ENCODE measurements at regions not wholly inside any gene's neighbourhood (a gene's known extent, or its start where the extent isn't known, plus 50 kb on each side); places are given as distances from the start of the nearest gene placed in this dataset.
A peak's percentile ranks its signal among the peaks of the same experiment; 100 is the strongest.
"Not testable (repeated sequence)": the region's sequence is repeated elsewhere in the genome, so short reads cannot be mapped to it uniquely, and the experiment has no call there.

DNA sequence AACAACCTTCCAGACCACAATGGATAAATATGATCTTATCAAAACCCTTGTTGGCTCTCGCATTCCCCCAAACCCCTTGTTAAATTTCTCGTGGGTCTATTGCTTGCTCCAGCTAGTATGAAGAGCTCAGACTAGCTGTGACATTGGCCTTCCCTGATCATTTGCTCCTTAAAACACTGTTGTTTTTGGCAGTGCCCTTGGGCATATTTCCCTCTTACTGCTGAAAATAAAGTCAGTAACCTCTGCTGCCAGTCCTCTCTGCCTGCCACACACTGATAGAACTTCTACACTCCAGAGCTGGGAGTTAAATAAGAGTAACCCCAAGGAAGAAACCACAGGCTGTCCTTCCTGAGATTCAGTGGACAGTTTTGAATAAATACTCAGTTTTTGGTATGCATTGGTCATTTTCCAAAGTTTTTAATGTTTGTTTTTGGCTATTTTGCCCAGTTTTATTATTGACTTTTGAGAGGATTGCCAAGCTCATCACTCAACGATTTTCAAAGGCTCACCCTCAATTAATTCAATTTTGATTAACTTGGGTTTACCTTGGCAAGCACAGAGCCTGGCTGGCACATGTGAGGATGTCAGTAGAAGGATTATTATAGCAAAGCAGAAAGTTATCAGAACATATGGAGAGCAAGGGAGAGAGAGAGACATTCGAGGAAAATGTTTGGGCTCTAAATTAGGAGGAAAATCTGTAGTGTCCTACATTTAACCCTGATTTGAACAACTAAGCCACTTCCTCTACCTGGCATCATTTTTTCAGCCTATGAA, 84.3 kb upstream of the SYN3 start:
- DNase-seq (ENCODE audit: low spot score), result no peak

DNA sequence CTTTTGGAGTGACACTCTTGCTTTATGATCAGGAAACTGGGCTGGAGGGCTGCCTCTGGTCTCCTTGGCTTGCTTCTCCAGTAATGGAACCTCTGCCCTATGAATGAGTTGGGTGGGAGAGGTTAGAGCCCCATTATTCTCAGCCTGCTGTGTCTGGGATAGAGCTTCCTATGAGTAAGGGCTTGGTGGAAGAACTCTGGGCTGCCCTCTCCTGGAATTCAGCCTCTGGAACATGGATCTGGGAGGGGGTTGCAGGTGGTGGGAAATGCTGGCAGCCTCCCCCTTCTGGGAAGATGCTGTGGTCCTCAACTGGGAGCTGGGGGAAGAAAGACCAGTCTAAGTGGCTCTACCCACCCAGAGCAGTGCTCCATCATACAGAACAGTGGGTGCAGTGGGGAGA, 81.8 kb upstream of the SYN3 start:
- DNase-seq (ENCODE audit: low spot score), result no peak

DNA sequence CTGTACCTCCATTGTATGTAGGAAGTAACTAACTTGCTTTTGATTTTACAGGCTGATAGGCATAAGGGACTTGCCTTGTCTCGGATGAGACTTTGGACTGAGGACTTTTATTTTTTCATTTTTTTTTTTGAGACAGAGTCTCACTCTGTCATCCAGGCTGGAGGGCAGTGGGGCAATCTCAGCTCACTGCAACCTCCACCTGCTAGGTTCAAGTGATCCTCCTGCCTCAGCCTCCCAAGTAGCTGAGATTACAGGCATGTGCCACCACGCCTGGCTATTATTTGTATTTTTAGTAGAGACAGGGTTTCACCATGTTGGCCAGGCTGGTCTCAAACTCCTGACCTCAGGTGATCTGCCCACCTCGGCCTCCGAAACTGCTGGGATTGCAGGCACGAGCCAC, 80.2 kb upstream of the SYN3 start:
- not testable (repeated sequence) for DNase-seq (ENCODE audit: low spot score)

DNA sequence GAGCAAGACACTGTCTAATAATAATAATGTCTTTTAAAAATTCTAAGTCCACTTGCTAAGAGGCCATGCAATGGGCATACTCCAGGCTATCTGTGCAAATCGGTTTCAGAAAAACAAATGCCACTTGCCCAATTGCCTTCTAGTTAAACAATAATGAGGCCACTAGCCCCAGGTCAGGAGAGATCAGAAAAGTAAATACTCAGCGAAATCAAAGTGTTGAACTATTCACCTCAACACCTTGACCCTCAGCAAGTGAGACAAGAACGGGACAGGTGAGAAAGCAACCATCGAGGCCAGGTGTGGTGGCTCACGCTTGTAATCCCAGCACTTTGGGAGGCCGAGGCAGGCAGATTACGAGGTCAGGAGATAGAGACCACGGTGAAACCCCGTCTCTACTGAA, 72.3 kb upstream of the SYN3 start:
- no peak for DNase-seq (ENCODE audit: low spot score)

DNA sequence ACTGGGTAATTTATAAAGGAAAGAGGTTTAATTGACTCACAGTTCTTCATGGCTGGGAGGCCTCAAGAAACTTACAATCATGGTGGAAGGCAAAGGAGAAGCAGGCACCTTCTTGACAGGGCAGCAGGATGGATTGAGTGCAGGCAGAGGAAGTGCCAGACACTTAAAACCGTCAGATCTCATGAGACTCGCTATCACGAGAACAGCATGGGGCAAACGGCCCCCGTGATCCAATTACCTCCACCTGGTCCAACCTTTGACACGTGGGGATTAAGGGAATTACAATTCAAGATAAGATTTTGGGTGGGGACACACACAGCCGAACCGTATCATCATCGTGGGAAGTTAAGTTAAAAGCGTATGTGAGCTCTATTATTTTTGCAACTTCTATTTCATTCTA, 71.4 kb upstream of the SYN3 start:
- no peak for DNase-seq (ENCODE audit: low spot score)

DNA sequence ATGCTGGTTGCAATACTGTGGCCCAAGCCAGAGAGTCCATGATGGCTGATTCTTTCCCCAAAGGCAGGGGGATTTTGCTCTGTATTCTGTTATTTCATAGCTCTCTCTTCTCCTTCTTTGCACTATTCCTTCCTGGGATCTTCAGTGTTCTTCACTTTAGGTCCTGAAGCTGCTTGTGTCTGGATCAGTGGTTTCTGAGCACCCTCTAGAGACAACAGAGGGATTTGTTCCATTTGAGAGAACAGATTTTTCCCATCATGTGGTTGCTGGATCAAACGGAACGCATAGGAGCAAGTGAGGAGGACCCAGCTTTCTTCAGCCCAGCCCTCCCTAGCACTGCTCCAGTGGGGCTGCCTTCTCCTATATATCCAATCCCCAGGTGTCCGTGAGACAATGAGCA, 68.7 kb upstream of the SYN3 start:
- peak; percentile 29 for DNase-seq (ENCODE audit: low spot score)

DNA sequence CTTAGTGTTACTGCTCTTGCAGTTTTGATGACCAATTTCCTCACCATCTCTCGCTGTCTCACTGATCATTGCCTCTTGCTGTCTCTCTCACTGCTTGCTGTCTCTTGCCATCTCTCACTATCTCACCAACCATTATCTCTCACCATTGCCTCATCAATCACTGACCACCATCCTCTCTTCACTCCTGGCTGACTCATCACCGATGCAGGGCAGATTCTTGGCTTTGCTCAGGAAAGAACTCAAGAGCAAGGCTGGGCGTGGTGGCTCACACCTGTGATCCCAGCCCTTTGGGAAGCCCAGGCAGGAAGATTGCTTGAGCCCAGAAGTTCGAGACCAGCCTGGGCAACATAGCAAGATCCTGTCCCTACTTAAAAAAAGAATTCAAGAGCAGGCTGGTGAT, 66.3 kb upstream of the SYN3 start:
- no peak for DNase-seq (ENCODE audit: low spot score)

DNA sequence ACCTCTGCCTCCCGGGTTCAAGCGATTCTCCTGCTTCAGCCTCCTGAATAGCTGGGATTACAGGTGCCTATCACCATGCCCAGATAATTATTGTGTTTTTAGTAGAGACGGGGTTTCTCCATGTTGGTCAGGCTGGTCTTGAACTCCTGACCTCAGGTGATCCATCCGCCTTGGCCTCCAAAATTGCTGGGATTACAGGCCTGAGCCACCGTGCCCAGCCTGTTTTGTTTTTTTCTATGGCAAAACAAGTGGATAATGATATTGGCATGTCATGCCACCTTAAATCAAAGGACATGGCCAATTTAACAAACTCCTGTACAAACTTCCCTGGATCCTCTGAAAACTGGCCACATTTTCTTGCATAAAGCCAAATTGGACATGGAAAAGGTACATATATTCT, 64.3 kb upstream of the SYN3 start:
- not testable (repeated sequence) for DNase-seq (ENCODE audit: low spot score)

DNA sequence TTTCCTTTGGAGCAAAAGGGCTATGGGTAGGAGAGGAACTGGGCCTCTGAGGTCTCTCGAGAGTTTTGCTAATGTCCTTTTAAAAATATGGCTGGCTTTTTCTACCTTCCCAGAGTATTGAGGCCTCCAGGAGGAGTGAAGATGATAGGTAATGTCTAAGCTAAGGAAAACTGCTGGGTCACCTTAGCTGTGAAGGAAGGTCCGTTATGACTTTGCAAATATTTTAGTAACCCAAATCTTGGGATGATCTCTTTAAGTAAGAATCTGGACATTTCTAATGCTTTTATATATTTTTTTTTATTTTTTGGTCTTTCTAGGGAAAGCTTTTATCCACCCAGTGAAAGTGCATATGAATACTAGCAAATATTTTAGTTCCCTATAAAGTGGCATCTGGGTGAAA, 60.9 kb upstream of the SYN3 start:
- no peak for DNase-seq (ENCODE audit: low spot score)

DNA sequence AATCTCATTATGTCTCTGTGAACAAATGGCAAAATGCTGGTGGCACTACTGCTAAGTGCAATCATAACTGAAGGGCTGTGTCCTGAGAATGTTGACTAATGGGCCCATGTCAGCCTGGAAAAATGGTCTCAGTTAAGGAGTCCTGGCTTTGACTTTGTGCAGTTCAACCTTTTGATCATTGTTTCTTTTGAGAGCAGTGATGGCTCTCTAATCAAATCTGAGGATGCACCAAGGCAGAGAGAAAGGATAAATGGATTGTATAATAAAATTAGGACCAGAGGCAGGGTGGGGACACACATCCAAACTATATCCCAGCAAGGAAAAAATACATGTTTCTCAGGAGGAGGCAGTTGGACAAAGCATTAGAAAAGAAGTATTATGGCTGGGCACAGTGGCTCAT, 59.6 kb upstream of the SYN3 start:
- DNase-seq (ENCODE audit: low spot score), result no peak

DNA sequence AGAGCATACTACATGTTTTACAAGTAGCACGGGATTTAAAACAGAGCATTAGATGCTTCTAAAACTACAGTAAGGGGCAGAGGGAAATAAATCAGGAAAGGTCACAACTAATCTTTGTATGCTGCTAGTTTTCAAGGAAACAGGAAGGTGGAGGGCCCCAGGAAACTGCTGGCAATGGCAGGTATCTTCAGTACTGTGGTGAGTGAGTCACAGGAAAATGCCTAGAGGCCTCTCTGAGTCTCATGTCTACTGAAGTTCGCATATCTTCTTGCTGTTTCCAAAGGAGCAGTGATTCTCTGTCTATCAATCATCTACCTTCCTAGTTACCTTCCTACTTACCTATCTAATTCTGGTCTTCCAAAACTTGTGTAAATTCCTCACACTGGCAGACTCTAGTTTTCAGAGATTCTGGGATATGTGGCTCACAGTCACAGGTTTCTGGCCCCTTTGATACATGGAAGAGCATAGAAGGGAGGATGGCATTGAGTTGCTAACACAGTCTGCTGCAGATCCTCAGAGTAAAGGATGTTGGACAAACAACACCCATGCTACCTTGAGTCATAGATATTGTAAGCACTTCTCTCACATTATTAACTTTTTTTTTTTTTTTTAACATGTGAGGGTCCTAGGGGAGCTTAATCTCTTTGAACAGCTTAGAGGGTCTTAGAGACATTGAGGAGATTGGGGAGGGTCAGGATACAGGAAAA, 58.8 kb upstream of the SYN3 start:
- peak; percentile 56 for DNase-seq (ENCODE audit: low spot score)

DNA sequence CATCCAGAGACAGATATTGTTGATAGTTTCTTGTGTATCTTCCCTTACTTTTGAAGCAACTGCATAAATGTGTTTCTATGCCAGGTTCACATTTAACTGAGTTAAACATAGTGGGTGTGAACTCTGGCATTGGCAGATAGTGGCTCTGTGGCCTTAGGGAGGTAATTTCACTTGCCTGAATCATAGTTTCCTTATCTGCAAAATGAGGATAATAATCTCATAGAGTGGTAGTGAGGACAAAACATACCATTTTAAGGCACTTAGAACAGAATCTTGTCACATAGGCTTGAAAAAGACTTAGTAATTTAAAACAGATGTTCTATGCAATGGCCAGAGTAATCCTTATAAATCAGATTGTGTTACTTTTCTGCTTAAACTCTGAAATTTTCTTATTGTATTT, 56.4 kb upstream of the SYN3 start:
- DNase-seq (ENCODE audit: low spot score), result no peak

DNA sequence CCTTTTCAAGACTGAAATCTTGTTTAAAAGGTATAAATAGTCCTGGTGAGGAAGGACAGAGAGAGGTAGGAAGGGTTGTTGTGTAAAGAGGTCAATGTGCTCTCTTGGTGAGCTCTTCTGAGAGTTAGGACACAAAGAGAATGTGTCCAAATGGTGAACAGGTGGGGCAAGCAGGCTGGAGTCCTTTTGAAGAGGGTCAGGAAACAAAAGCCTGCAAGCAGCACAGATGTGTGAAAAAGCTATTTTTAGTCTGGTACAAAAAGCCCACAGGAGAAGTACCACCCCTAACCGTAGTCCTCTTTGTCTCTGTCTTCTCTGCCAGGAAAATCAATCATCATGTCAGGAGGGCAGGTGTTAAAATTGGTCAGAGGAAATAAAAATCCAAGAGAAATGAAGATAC, 54.4 kb upstream of the SYN3 start:
- DNase-seq (ENCODE audit: low spot score), result no peak

DNA sequence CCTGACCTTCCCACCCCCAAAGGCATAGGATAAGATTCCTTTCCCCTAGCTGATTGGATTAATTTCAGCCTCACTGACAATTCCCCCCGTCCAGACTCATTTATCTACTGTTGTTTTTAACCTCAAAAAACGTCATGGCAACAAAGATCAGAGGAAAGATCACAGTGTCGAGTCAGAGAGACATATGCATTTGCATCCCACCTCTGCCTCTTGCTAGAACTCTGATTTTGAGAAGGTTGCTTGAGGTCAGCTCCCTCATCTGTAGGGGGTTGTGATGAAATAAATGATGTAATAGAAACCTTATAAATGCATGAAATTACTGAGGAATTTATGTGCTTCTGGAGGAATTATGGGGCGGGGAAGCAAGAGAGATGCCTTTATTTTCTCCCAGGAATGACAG, 53.3 kb upstream of the SYN3 start:
- DNase-seq (ENCODE audit: low spot score), result no peak

DNA sequence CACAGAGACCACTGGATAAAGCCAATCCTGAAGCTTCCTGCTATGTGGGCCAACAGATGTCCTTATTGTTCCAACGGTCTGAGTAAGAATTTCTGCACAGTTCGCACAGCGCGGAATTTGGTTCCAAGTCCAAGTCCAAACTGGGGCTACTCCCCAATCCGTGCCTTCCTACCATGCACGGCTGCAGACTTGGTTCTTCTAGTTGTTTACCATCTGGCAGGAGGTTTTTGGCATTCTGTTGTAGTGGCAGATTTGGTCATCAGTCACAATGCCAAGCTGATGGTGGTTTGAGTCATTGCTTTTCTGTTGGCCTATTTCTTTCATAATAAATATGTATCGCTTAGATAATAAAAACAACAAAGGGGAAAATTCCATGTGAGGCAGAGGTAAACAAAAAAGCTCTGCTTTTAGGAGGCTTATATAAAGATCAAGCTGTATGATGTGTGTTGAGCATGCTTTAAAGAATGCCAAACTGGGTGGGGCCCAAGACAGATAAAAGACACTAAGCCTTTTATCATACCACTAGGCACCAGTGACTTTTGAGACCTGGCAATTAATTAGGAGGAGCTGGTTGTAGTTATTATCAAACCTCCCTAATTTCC, 52.5 kb upstream of the SYN3 start:
- no peak for DNase-seq (ENCODE audit: low spot score)

DNA sequence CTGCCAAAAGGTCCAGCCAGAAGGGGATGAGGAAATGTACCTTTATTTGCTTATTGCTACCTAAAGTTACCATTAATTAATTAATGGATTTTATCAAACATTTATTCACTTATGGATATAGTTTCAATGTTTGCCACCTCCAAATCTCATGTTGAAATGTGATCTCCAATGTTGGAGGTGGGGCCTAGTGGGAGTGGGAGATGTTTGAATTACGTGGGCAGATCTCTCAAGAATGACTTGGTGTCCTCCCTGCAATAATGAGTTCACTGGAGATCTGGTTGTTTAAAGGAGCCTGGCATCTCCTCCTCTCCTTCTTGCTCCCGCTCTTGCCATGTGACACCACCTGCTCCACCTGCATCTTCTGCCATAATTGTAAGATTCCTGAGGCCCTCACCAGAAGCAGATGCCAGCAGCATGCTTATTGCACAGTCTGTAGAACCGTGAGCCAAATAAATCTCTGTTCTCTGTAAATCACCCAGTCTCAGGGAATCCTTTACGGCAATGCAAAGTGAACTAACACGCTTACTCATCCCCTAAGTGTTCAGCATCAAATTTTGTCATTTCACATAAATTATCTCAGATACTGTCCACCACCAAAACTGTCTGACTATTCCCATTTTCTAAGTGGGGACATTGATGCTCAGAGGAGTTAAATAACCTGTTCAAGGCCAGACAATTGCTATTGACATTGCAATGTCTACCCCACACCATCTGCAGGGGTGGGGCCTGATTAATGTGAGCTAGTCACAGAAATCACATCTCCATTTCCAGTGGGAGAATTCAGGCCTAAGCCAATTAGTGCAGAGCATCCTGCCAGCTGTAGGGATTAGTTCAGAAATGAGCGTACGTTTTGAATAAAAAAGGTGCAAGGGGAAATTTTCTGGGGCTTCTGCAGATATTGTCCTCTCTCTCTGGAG, 51.6 kb upstream of the SYN3 start:
- no peak for DNase-seq (ENCODE audit: low spot score)

DNA sequence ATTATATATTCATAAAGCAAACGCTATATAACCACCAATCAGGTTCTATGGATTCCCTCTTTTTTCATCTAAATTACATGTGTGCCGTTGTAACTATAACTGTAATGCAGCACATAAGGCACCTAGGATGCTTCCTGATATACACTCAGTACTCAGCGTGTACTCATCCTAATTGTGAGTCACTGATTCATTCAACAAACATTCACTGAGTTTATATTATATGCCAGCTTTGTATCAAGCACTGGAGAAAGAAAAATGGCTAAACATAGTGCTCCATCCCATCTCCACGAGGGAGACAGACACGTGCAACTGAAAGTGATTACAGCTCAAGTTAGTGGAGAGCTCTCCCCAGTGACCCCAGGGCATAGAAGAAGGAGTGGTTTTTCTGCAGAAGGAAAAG, 49.9 kb upstream of the SYN3 start:
- no peak for DNase-seq (ENCODE audit: low spot score)
